ENCODE measurements at regions not wholly inside any gene's neighbourhood (a gene's known extent, or its start where the extent isn't known, plus 50 kb on each side); places are given as distances from the start of the nearest gene placed in this dataset.

DNA sequence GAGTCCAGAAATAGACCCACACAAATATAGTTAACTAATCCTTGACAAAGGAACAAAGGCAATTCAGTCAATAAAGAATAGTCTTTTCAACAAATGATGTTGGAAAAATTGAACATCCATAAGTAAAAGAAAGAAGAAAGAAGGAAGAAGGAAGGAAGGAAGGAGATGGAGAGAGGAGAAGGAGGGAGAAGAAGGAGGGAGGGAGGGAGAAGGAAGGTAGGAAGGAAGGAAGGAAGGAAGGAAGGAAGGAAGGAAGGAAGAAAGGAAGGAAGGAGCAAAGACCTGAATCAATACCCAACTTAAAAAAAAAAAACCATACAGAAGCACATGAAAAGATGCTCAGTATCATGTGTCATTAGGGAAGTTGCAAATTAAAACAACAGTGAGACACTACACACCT, 148.3 kb downstream of the ATL2 start:
- TF ChIP-seq, protein P1, sequence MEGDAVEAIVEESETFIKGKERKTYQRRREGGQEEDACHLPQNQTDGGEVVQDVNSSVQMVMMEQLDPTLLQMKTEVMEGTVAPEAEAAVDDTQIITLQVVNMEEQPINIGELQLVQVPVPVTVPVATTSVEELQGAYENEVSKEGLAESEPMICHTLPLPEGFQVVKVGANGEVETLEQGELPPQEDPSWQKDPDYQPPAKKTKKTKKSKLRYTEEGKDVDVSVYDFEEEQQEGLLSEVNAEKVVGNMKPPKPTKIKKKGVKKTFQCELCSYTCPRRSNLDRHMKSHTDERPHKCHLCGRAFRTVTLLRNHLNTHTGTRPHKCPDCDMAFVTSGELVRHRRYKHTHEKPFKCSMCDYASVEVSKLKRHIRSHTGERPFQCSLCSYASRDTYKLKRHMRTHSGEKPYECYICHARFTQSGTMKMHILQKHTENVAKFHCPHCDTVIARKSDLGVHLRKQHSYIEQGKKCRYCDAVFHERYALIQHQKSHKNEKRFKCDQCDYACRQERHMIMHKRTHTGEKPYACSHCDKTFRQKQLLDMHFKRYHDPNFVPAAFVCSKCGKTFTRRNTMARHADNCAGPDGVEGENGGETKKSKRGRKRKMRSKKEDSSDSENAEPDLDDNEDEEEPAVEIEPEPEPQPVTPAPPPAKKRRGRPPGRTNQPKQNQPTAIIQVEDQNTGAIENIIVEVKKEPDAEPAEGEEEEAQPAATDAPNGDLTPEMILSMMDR (IDR thresholded peaks at IDR 0.05; ENCODE audit: low read length): no peak
- no peak for TF ChIP-seq EZH2 (optimal IDR thresholded peaks at IDR 0.05; ENCODE audit: low read depth, low read length)

Data from MM.1S (cell line).